Prostate gland (tissue), 2 donors: ENCODE measurements at regions not wholly inside any gene's neighbourhood (a gene's known extent, or its start where the extent isn't known, plus 50 kb on each side); places are given as distances from the start of the nearest gene placed in this dataset.

Experiments used
- DNase-seq: peaks from one replicate; pipeline ENCODE4 v3.0.0-alpha.2; 2019; ENCODE audit warnings: low spot score
- H3K27ac ChIP-seq, 2 donors: fragments of 200-600 bp; sonication (generic); 2 replicates each; pipeline ENCODE4 v1.5.1; 2017 to 2019
- H3K27me3 ChIP-seq: fragments of 200-600 bp; sonication (generic); replicated peaks from 2 replicates; pipeline ENCODE4 v1.5.1; 2019; ENCODE audit not compliant: insufficient read depth
- H3K36me3 ChIP-seq, 2 donors: fragments of 200-600 bp; sonication (generic); 1 replicate in 1 of 2; 2 replicates in 1 of 2; pipeline versions ENCODE4 v1.5.1 to v1.8.1; 2017 to 2019
- H3K4me1 ChIP-seq: fragments of 200-600 bp; sonication (generic); replicated peaks from 2 replicates; pipeline ENCODE4 v1.5.1; 2019
- H3K4me3 ChIP-seq, 2 donors: fragments of 200-600 bp; sonication (generic); 2 replicates each; pipeline ENCODE4 v1.5.1; 2017 to 2019
- H3K9me3 ChIP-seq: fragments of 200-600 bp; sonication (generic); 2 replicates; pipeline ENCODE4 v1.5.1; 2017
- POLR2A ChIP-seq: fragments of 450-650 bp; IDR thresholded peaks from one replicate; pipeline ENCODE4 v1.6.1; 2016; ENCODE audit warnings: antibody characterized with exemption, mild to moderate bottlenecking
- POLR2AphosphoS5 ChIP-seq: sonication (generic); formaldehyde crosslinking; IDR thresholded peaks from one replicate; pipeline ENCODE4 v1.6.1; 2017; ENCODE audit warnings: antibody characterized with exemption
- WGBS: methylation state at CpG from one replicate; pipeline ENCODE4 v1.1.5; 2018; 5-methylcytosine and 5-hydroxymethylcytosine counted together
- intact Hi-C: fragments of 100-400 bp; cut with DNase I; formaldehyde crosslinking; loops from one replicate; pipeline ENCODE4 v1.14.2; 2022
- TF ChIP-seq, protein P1 (sequence below), 4 experiments: fragments of 200-600 bp in 2 of 4; fragments of 450-650 bp in 2 of 4; sonication (generic) in 2 of 4; IDR thresholded peaks; 1 replicate in 3 of 4; 2 replicates in 1 of 4; pipeline ENCODE4 v1.5.1; 2016 to 2019; ENCODE audit warnings: antibody characterized with exemption in 4 of 4, mild to moderate bottlenecking in 2 of 4, moderate library complexity in 2 of 4

DNA sequence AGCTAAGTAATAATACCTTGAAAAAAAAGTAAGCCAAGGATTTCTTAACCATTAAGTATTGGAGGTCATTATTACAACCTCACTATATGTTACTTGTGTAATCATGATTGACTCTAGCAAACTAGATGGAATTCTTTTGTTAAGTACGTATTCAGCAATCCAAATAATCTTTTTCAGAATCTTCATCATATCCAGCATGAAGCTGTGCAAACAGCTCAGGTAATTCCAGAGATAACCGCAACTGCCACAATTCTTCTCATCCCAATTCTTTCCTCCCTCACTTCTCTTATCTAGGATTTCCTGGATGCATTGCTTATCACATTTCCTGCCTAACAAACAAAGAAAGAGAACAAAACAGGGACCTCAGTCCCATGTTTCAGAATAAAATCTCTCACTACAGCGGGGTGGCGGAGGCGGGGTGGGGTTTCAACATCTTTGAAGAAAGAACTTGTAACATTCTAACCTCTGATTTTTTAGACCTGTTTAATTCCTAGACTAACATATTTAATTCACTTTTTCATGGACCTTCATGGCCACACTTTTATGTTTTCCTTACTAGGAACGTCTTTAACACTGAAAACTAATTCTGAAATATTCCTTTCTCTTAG, 156.5 kb downstream of the POM121L12 start:
- no peak for TF ChIP-seq POLR2AphosphoS5
- TF ChIP-seq, protein P1, sequence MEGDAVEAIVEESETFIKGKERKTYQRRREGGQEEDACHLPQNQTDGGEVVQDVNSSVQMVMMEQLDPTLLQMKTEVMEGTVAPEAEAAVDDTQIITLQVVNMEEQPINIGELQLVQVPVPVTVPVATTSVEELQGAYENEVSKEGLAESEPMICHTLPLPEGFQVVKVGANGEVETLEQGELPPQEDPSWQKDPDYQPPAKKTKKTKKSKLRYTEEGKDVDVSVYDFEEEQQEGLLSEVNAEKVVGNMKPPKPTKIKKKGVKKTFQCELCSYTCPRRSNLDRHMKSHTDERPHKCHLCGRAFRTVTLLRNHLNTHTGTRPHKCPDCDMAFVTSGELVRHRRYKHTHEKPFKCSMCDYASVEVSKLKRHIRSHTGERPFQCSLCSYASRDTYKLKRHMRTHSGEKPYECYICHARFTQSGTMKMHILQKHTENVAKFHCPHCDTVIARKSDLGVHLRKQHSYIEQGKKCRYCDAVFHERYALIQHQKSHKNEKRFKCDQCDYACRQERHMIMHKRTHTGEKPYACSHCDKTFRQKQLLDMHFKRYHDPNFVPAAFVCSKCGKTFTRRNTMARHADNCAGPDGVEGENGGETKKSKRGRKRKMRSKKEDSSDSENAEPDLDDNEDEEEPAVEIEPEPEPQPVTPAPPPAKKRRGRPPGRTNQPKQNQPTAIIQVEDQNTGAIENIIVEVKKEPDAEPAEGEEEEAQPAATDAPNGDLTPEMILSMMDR (IDR thresholded peaks at IDR 0.05), result no peak
- no peak for TF ChIP-seq POLR2A
- no peaks in the 10 kb centered on the region for H3K36me3 ChIP-seq
- DNase-seq, result no peak
- intact Hi-C loops, result no loop called here
- H3K27me3 ChIP-seq, result no peaks in the 10 kb centered on the region
- no peak overlapping the region for H3K4me3 ChIP-seq
- 66% methylated on average over 6 of the region's 6 CpGs for WGBS
- H3K9me3 ChIP-seq, result no peaks in the 10 kb centered on the region
- H3K4me1 ChIP-seq, result no peaks in the 10 kb centered on the region
- no peak overlapping the region for H3K27ac ChIP-seq

DNA sequence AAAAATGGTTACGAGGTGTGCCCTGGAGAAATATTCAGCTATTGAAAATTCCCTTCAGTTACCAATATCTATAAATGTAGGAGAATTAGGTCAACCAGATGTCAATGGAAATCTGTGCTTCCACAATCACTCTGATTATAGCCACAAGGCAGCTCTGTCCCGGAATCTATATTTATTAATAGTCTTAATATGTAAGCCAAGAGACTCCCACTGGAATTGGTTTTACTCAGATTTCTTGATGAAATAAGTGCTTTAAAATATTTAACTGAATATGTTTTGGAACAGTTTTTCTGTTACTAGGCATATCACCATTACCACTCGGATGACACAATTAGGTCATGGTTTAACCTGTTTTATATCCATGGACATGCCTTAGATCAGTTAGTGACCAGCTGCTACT, 169.6 kb downstream of the POM121L12 start:
- H3K4me3 ChIP-seq, result no peak overlapping the region
- no peak overlapping the region for H3K27ac ChIP-seq
- no peaks in the 10 kb centered on the region for H3K9me3 ChIP-seq
- no peaks in the 10 kb centered on the region for H3K36me3 ChIP-seq
- H3K4me1 ChIP-seq, result no peaks in the 10 kb centered on the region
- no peaks in the 10 kb centered on the region for H3K27me3 ChIP-seq
- no peak for DNase-seq
- WGBS, result 81% methylated on average over 3 of the region's 3 CpGs
- intact Hi-C loops, result loop anchor here (10.0 kb wide), 1 partner anchor 1060 kb away; no protein-coding TSS in a partner anchor
- TF ChIP-seq POLR2AphosphoS5, result no peak

DNA sequence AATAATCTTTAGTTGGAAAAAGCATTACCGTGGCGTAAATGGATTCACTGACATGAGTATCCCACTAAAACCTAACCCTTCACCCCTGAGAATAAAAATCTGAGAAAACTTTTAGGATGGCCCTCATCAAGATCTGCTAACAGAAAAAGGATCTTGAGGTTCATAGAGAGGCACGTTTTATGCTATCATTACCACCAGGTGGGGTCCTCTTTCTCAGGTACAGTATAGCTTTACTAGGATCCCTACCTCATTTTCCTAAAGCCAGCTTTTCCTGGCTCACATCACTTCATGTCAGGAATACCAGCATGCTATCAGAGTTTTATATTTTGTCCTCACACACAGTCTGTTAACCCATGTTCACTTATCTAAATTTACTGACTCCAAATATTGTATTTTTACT, 173.7 kb downstream of the POM121L12 start:
- H3K4me3 ChIP-seq, result no peak overlapping the region
- no peaks in the 10 kb centered on the region for H3K36me3 ChIP-seq
- H3K9me3 ChIP-seq, result no peaks in the 10 kb centered on the region
- DNase-seq, result no peak
- TF ChIP-seq POLR2A (no peak), POLR2AphosphoS5 (no peak)
- TF ChIP-seq, protein P1 (IDR thresholded peaks at IDR 0.05), result no peak
- H3K4me1 ChIP-seq, result no peaks in the 10 kb centered on the region
- intact Hi-C loops, result loop anchor here (10.0 kb wide), 1 partner anchor 1056 kb away; no protein-coding TSS in a partner anchor
- H3K27ac ChIP-seq, result no peak overlapping the region
- 82% methylated on average over 3 of the region's 3 CpGs for WGBS
- H3K27me3 ChIP-seq, result no peaks in the 10 kb centered on the region

DNA sequence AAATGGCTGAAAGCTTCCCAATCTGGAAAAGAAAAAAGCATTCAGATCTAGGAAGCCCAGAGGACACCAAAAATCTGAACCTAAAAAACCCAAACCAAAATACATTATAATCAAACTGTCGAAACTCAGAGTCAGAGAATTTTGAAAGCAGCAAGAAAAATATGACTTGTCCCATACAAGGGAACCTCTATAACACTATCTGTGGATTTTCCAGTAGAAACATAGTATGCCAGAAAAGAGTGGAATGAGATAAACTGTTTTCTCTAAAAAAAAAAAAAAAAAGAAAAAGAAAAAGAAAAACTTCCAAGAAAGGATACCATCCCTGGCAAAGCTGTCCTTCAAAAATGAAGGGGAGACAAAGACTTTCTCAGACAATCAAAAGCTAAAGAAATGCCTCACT, 179.0 kb downstream of the POM121L12 start:
- no peak for DNase-seq
- H3K27me3 ChIP-seq, result no peaks in the 10 kb centered on the region
- no peak overlapping the region for H3K4me3 ChIP-seq
- H3K4me1 ChIP-seq, result no peaks in the 10 kb centered on the region
- TF ChIP-seq, protein P1 (IDR thresholded peaks at IDR 0.05), result no peak
- H3K9me3 ChIP-seq, result no peaks in the 10 kb centered on the region
- H3K27ac ChIP-seq, result no peak overlapping the region
- intact Hi-C loops, result no loop called here
- 72% methylated on average over 1 of the region's 1 CpG for WGBS
- H3K36me3 ChIP-seq, result no peaks in the 10 kb centered on the region

DNA sequence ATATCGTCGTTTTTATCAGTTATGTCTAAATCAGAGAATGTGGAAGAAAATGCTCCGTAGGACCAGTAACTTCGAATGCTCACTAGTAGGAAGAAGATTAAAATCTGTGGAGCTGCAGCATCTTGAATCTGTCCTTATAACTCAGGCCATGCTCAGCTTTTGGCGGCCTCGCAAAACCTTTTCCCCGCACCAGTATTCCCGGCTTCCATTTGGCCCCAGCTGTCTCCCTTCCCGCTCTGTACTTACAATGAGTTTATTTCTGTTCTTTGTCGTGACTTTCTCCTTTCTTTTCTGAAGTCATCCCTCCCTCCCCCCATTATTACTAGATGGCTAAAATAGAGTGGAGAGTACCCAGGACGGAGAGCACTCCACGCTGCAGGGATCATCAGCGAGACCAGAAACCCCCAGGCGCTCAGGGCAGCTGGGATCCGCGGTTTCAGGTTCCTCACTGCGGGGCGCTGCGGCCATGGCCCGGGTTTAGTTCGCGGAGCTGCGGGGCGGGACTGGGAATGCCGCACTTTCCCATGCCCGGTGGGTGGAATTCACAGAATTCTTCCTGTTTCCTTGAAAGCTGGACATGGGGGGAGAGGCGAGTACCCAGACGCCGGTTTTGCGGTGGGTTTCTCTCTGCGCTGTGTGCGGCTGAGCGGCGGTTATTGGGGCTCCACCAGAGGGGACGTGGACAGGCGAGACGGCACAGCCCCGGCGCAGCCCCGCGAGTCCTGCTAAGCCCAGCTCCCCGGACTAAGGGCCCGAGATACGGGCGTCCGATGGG, 183.5 kb downstream of the POM121L12 start:
- 8% methylated on average over 38 of the region's 46 CpGs for WGBS
- no peak for DNase-seq
- no peaks in the 10 kb centered on the region for H3K27me3 ChIP-seq
- peak overlapping the region in 1 of 2 donors; percentile 37 for H3K27ac ChIP-seq
- peak overlapping the region; percentile 7 to 14 for H3K4me3 ChIP-seq
- no peaks in the 10 kb centered on the region for H3K9me3 ChIP-seq
- intact Hi-C loops, result no loop called here
- TF ChIP-seq, protein P1 (IDR thresholded peaks at IDR 0.05), result no peak
- no peak for TF ChIP-seq POLR2A
- no peak for TF ChIP-seq POLR2AphosphoS5
- H3K36me3 ChIP-seq, result no peaks in the 10 kb centered on the region
- no peaks in the 10 kb centered on the region for H3K4me1 ChIP-seq
